Endodermal cell (in vitro differentiated cells): ENCODE measurements at regions not wholly inside any gene's neighbourhood (a gene's known extent, or its start where the extent isn't known, plus 50 kb on each side); places are given as distances from the start of the nearest gene placed in this dataset.

Source experiments
- DNase-seq: peaks from one replicate; pipeline ENCODE4 v3.0.0-alpha.2; 2017
- H3K27ac ChIP-seq: 2 replicates; pipeline ENCODE4 v1.5.1; 2013; ENCODE audit warnings: mild to moderate bottlenecking, low read depth, low read length, moderate library complexity
- H3K27me3 ChIP-seq: 2 replicates; pipeline ENCODE4 v1.6.1; 2013; ENCODE audit warnings: mild to moderate bottlenecking, low read length, moderate library complexity; ENCODE audit not compliant: insufficient read depth, control insufficient read depth, poor library complexity, severe bottlenecking
- H3K36me3 ChIP-seq: 2 replicates; pipeline ENCODE4 v1.7.0; 2013; ENCODE audit warnings: mild to moderate bottlenecking, low read length, moderate library complexity; ENCODE audit not compliant: control insufficient read depth, insufficient read depth
- H3K4me1 ChIP-seq: one replicate; pipeline ENCODE4 v1.7.0; 2013; ENCODE audit warnings: low read length; ENCODE audit not compliant: control insufficient read depth, insufficient read depth
- H3K4me3 ChIP-seq: 2 replicates; pipeline ENCODE4 v1.5.1; 2013; ENCODE audit warnings: mild to moderate bottlenecking, low read length, moderate library complexity
- H3K9ac ChIP-seq: 2 replicates; pipeline ENCODE4 v1.6.1; 2013; ENCODE audit warnings: mild to moderate bottlenecking, low read length, moderate library complexity; ENCODE audit not compliant: poor library complexity, severe bottlenecking; ENCODE audit errors: extremely low read depth
- H3K9me3 ChIP-seq: 2 replicates; pipeline ENCODE4 v1.6.1; 2013; ENCODE audit warnings: mild to moderate bottlenecking, low read length, moderate library complexity; ENCODE audit not compliant: control insufficient read depth
- H3K27ac Mint-ChIP-seq: 2 replicates; pipeline ENCODE4 v1.8.0; 2020; ENCODE audit warnings: mixed read lengths
- H3K27me3 Mint-ChIP-seq: 2 replicates; pipeline ENCODE4 v1.8.0; 2021; ENCODE audit warnings: mild to moderate bottlenecking, mixed read lengths; ENCODE audit not compliant: insufficient read depth
- H3K36me3 Mint-ChIP-seq: 2 replicates; pipeline ENCODE4 v1.8.0; 2020; ENCODE audit warnings: low read depth, mixed read lengths
- H3K4me1 Mint-ChIP-seq: 2 replicates; pipeline ENCODE4 v1.8.0; 2020; ENCODE audit warnings: mixed read lengths
- H3K4me3 Mint-ChIP-seq: 2 replicates; pipeline ENCODE4 v1.8.0; 2020; ENCODE audit warnings: mild to moderate bottlenecking, moderate library complexity, mixed read lengths
- H3K9me3 Mint-ChIP-seq: 2 replicates; pipeline ENCODE4 v1.8.0; 2020; ENCODE audit warnings: mild to moderate bottlenecking, mixed read lengths
- CTCF ChIP-seq: fragments of 200-600 bp; sonication (generic); conservative IDR thresholded peaks from 2 replicates; pipeline ENCODE4 v1.5.0; 2021; ENCODE audit warnings: antibody characterized with exemption, mild to moderate bottlenecking
- WGBS, 2 experiments: methylation state at CpG; one replicate each; pipeline versions ENCODE4 v1.1.5 to v1.1.7; 2013; ENCODE audit warnings: missing lambda C conversion rate in 2 of 2, mixed read lengths in 1 of 2; ENCODE audit not compliant: insufficient coverage in 1 of 2, insufficient read length in 1 of 2; 5-methylcytosine and 5-hydroxymethylcytosine counted together

- H3K9ac ChIP-seq: no peak overlapping the region
- H3K4me3 Mint-ChIP-seq: no peak overlapping the region
- TF ChIP-seq CTCF: no peak
- no peak overlapping the region for H3K4me3 ChIP-seq
- H3K27ac Mint-ChIP-seq: no peak overlapping the region
- no peaks in the 10 kb centered on the region for H3K27me3 ChIP-seq
- H3K36me3 ChIP-seq: no peaks in the 10 kb centered on the region
- H3K36me3 Mint-ChIP-seq: no peaks in the 10 kb centered on the region
- DNase-seq: no peak
- H3K27me3 Mint-ChIP-seq: peaks cover 3% of the 10 kb centered on the region
- H3K9me3 ChIP-seq: no peaks in the 10 kb centered on the region
- 97% methylated on average over 4 of the region's 4 CpGs; no CpG with 5 or more reads in 1 of the 2 experiments for WGBS, 2 experiments
- H3K9me3 Mint-ChIP-seq: no peaks in the 10 kb centered on the region
- H3K27ac ChIP-seq: no peak overlapping the region
- H3K4me1 ChIP-seq: no peaks in the 10 kb centered on the region
- no peaks in the 10 kb centered on the region for H3K4me1 Mint-ChIP-seq
Observed at GRCh38 chr2:235352541-235352940, 141.3 kb upstream of the AGAP1 start.

DNA sequence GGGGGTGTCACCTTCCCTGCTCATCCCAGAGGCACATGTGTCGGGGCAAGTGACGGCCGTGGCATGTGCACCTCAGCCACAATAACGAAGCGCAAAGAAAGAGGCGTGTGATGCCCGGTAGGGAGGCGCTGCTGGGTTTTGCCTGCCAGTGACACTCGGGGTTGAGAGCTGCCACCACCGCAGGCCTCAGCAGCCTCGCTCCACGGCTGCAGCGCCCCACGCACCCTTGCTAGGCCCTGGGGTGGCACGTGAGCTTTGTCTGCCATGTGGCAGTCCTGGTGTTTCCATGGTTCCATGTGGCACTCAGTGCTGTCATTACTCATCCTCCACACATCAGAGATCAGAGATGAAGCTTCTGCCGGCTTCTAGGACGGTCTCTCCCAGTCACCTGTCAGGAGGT is 136.0 kb upstream of the AGAP1 start:
- DNase-seq: no peak
- no peak overlapping the region for H3K9ac ChIP-seq
- no peaks in the 10 kb centered on the region for H3K4me1 ChIP-seq
- Mint-ChIP-seq H3K4me1 (no peaks in the 10 kb centered on the region), H3K9me3 (no peaks in the 10 kb centered on the region), H3K27ac (no peak overlapping the region), H3K4me3 (no peak overlapping the region), H3K27me3 (no peaks in the 10 kb centered on the region), H3K36me3 (no peaks in the 10 kb centered on the region)
- no peaks in the 10 kb centered on the region for H3K27me3 ChIP-seq
- H3K4me3 ChIP-seq: no peak overlapping the region
- H3K27ac ChIP-seq: no peak overlapping the region
- no peaks in the 10 kb centered on the region for H3K9me3 ChIP-seq
- no peaks in the 10 kb centered on the region for H3K36me3 ChIP-seq
- WGBS, 2 experiments: 93 to 95% methylated on average over 4 to 17 of the region's 17 CpGs
- no peak for TF ChIP-seq CTCF

- no peaks in the 10 kb centered on the region for H3K36me3 ChIP-seq
- H3K9ac ChIP-seq: no peak overlapping the region
- no peak overlapping the region for H3K27ac ChIP-seq
- H3K4me3 ChIP-seq: no peak overlapping the region
- Mint-ChIP-seq H3K27me3 (no peaks in the 10 kb centered on the region), H3K27ac (no peak overlapping the region), H3K4me3 (no peak overlapping the region), H3K9me3 (no peaks in the 10 kb centered on the region), H3K36me3 (no peaks in the 10 kb centered on the region), H3K4me1 (no peaks in the 10 kb centered on the region)
- no peaks in the 10 kb centered on the region for H3K27me3 ChIP-seq
- WGBS, 2 experiments: 78 to 91% methylated on average over 4 to 9 of the region's 9 CpGs
- DNase-seq: no peak
- no peaks in the 10 kb centered on the region for H3K4me1 ChIP-seq
- no peak for TF ChIP-seq CTCF
- no peaks in the 10 kb centered on the region for H3K9me3 ChIP-seq
Observed at GRCh38 chr2:235358981-235359471, 134.8 kb upstream of the AGAP1 start.
